ENCODE measurements at regions not wholly inside any gene's neighbourhood (a gene's known extent, or its start where the extent isn't known, plus 50 kb on each side); places are given as distances from the start of the nearest gene placed in this dataset.

DNA sequence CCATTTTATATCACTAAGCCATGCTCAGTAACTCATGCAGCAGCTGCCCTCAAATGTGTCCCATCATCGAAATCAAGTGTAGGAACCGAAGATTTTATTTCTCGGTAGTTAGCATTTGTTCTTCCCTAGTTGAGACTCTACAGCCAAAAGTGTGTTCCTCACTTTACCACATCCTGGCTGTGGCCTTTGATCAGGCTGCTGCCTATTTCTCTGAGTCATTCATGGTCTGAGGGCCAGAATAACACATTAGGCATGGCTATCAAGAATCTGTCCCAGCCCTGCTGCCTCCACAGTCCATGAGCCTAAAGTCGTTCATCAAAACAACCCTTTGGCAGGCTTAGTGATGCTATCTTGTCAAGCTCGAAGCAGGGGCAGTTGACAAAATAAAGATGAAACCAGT is 300.1 kb downstream of the TDRD15 start:
- TF ChIP-seq, protein P1, sequence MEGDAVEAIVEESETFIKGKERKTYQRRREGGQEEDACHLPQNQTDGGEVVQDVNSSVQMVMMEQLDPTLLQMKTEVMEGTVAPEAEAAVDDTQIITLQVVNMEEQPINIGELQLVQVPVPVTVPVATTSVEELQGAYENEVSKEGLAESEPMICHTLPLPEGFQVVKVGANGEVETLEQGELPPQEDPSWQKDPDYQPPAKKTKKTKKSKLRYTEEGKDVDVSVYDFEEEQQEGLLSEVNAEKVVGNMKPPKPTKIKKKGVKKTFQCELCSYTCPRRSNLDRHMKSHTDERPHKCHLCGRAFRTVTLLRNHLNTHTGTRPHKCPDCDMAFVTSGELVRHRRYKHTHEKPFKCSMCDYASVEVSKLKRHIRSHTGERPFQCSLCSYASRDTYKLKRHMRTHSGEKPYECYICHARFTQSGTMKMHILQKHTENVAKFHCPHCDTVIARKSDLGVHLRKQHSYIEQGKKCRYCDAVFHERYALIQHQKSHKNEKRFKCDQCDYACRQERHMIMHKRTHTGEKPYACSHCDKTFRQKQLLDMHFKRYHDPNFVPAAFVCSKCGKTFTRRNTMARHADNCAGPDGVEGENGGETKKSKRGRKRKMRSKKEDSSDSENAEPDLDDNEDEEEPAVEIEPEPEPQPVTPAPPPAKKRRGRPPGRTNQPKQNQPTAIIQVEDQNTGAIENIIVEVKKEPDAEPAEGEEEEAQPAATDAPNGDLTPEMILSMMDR (IDR thresholded peaks at IDR 0.05), result no peak
- TF ChIP-seq POLR2A (IDR thresholded peaks at IDR 0.05) (no peak), POLR2AphosphoS5 (IDR thresholded peaks at IDR 0.05; ENCODE audit: insufficient read depth in 1 of 2, low read depth in 1 of 2) (no peak)

Measured in vagina (tissue), 2 donors.